GM18870 (cell line): ENCODE measurements at regions not wholly inside any gene's neighbourhood (a gene's known extent, or its start where the extent isn't known, plus 50 kb on each side); places are given as distances from the start of the nearest gene placed in this dataset.

Experiments
- ATAC-seq: cut with Tn5 transposase; IDR thresholded peaks from one replicate; pipeline ENCODE4 v1.9.1; 2021; ENCODE audit warnings: moderate library complexity; ENCODE audit not compliant: unreplicated experiment

GRCh38 chr2:118169359-118170005, 81.2 kb downstream of the INSIG2 start:
- no peak for ATAC-seq

GRCh38 chr2:118168615-118169014, 80.3 kb downstream of the INSIG2 start:
- ATAC-seq, result no peak

DNA sequence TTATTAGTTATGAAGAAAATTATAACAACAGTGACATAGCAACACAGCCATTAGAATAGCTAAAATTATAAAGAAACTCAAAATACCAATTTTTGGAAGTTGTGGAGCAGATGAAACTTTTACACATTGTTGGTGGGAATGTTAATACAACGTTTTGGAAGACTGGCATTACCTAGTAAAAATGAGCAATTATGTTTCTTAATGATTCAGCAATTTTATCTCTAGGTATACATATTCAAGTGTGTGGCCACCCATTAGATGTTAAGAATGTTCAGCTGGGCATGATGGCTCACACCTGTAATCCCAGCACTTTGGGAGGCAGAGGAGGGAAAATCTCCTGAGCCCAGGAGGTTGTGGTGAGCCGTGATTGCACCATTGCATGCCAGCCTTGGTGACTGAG, 78.8 kb downstream of the INSIG2 start:
- no peak for ATAC-seq

DNA sequence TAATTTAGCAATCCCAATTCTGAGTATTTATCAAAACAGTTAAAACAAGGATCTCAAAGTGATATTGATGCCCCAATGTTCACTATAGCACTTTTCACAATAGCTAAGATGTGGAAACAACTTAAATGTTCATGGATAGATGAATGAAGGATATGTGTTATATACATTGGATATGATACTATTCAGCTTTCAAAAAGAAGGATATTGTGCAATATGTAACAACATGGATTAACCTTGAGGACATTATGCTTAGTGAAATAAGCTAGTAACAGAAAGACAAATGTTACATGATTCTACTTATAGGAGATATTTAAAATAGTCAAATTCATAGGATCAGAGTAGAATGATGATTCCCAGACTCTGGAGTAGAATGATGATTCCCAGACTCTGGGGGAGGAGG, 78.0 kb downstream of the INSIG2 start:
- no peak for ATAC-seq

DNA sequence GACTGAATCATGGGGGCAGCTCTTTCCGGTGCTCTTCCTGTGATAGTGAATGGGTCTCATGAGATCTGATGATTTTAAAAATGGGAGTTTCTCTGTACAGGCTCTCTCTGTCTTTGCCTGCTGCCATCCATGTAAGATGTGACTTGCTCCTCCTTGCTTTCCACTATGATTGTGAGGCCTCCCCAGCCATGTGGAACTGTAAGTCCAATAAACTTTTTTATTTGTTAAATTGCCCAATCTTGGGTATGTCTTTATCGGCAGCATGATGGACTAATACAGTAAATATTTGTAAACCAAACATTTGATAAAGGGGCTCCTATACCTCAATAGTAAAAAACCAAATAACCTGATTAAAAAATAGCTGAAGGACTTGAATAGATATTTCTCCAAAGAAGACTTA, 77.3 kb downstream of the INSIG2 start:
- no peak for ATAC-seq
